ENCODE measurements at regions not wholly inside any gene's neighbourhood (a gene's known extent, or its start where the extent isn't known, plus 50 kb on each side); places are given as distances from the start of the nearest gene placed in this dataset.

GRCh38 chr13:55613429-55614187 lies 1527.1 kb upstream of the PRR20A start:
- POLR2A ChIA-PET (ENCODE audit: partially characterized antibody), result interaction anchor here (0.6 to 1.4 kb wide), 4 partner anchors 8 to 36 kb away, joined by 3 to 5 read pairs (median 4); no protein-coding TSS in a partner anchor
- no peaks in the 10 kb centered on the region for H3K79me1 ChIP-seq (ENCODE audit: low read depth, low read length)
- whole genome bisulfite sequencing, 2 experiments (ENCODE audit: extremely low coverage in 1 of 2, insufficient coverage in 1 of 2, insufficient read length in 1 of 2, insufficient replicate concordance in 2 of 2, low coverage in 1 of 2, low lambda C conversion rate in 2 of 2, missing lambda C conversion rate in 1 of 2), result 81% methylated on average over 4 of the region's 4 CpGs; no CpG with 5 or more reads in 1 of the 2 experiments
- TF ChIP-seq SP2 (IDR thresholded peaks at IDR 0.05; ENCODE audit: low read length) (no peak), BRCA1 (IDR thresholded peaks at IDR 0.05; ENCODE audit: low read depth, low read length) (no peak), JUND (IDR thresholded peaks at IDR 0.05; ENCODE audit: low read length) (no peak), CREB1 (IDR thresholded peaks at IDR 0.05) (no peak), CTCF (IDR thresholded peaks at IDR 0.05; ENCODE audit: control extremely low read depth in 1 of 3, insufficient read depth in 1 of 3, low read depth in 1 of 3, low read length in 3 of 3) (no peak), POLR2A (IDR thresholded peaks at IDR 0.05; ENCODE audit: control extremely low read depth in 1 of 2, low read depth in 2 of 2, low read length in 2 of 2) (no peak), ATF3 (IDR thresholded peaks at IDR 0.05; ENCODE audit: insufficient read depth, low read depth, low read length) (no peak), RFX5 (IDR thresholded peaks at IDR 0.05; ENCODE audit: borderline replicate concordance, low read depth, low read length) (no peak), ASH2L (IDR thresholded peaks at IDR 0.05; ENCODE audit: low read length) (no peak), TCF12 (IDR thresholded peaks at IDR 0.05; ENCODE audit: low read depth, low read length) (no peak), CBX8 (IDR thresholded peaks at IDR 0.05; ENCODE audit: borderline replicate concordance, low read depth, low read length) (no peak)

More at GRCh38 chr13:55613429-55614187, 1527.1 kb upstream of the PRR20A start:
- Histone ChIP-seq H2AFZ (ENCODE audit: low read length) (no peak overlapping the region), H3K14ac (ENCODE audit: insufficient read length) (no peak overlapping the region), H3K4ac (replicated peaks; ENCODE audit: insufficient read length, low read depth, low read length) (no peak overlapping the region), H2BK12ac (ENCODE audit: low read depth, low read length) (no peak overlapping the region), H3K56ac (replicated peaks; ENCODE audit: insufficient read length, low read depth, low read length) (no peak overlapping the region), H4K5ac (ENCODE audit: insufficient read length, low read depth, low read length) (no peak overlapping the region), H2BK120ac (replicated peaks; ENCODE audit: low read depth, low read length) (no peak overlapping the region), H3K79me2 (ENCODE audit: control insufficient read depth in 1 of 2, insufficient read depth in 2 of 2, low read length in 2 of 2) (no peaks in the 10 kb centered on the region), H2AK5ac (ENCODE audit: low read depth, low read length) (no peak overlapping the region), H4K8ac (ENCODE audit: extremely low read depth, insufficient read depth, low read length) (no peak overlapping the region), H4K20me1 (replicated peaks in 1 of 2; ENCODE audit: control insufficient read depth in 1 of 2, insufficient read depth in 2 of 2, low read length in 2 of 2) (no peaks in the 10 kb centered on the region), H3K27ac (ENCODE audit: low read depth, low read length) (no peak overlapping the region), H4K91ac (replicated peaks; ENCODE audit: insufficient read length, low read length) (no peak overlapping the region), H3K23me2 (ENCODE audit: low read depth, low read length) (no peaks in the 10 kb centered on the region), H3K9ac (replicated peaks in 1 of 4; ENCODE audit: extremely low read depth in 1 of 4, low read depth in 3 of 4, low read length in 3 of 4) (no peak overlapping the region), H3K36me3 (ENCODE audit: control insufficient read depth in 2 of 4, insufficient read depth in 4 of 4, low read length in 3 of 4) (no peaks in the 10 kb centered on the region), H3K4me2 (ENCODE audit: insufficient read depth in 1 of 2, low read depth in 2 of 2, low read length in 2 of 2) (no peak overlapping the region), H2BK20ac (ENCODE audit: low read length) (no peak overlapping the region), H3K18ac (ENCODE audit: extremely low read depth, low read length) (no peak overlapping the region), H3K9me3 (ENCODE audit: insufficient read depth in 2 of 2, low read depth in 1 of 2, low read length in 1 of 2) (no peaks in the 10 kb centered on the region), H3K4me1 (replicated peaks in 1 of 4; ENCODE audit: control insufficient read depth in 3 of 4, insufficient read depth in 4 of 4, low read length in 3 of 4) (no peaks in the 10 kb centered on the region), H2BK15ac (ENCODE audit: low read length) (no peak overlapping the region), H3K27me3 (replicated peaks in 1 of 4; ENCODE audit: control insufficient read depth in 3 of 4, extremely low read depth in 1 of 4, insufficient read depth in 3 of 4, low read length in 3 of 4) (no peaks in the 10 kb centered on the region), H3K4me3 (ENCODE audit: extremely low read depth in 1 of 4, insufficient read depth in 2 of 4, low read depth in 3 of 4, low read length in 4 of 4) (no peak overlapping the region), H2BK5ac (ENCODE audit: low read depth, low read length) (no peak overlapping the region), H3K23ac (ENCODE audit: insufficient read length) (no peak overlapping the region)
- CTCF ChIA-PET (ENCODE audit: partially characterized antibody), result no interaction called here
- FAIRE-seq, result no peak
- no peak for DNase-seq (ENCODE audit: low read depth in 1 of 2, low spot score in 2 of 2)

Data from H1 (cell line).